ENCODE measurements at regions not wholly inside any gene's neighbourhood (a gene's known extent, or its start where the extent isn't known, plus 50 kb on each side); places are given as distances from the start of the nearest gene placed in this dataset.

DNA sequence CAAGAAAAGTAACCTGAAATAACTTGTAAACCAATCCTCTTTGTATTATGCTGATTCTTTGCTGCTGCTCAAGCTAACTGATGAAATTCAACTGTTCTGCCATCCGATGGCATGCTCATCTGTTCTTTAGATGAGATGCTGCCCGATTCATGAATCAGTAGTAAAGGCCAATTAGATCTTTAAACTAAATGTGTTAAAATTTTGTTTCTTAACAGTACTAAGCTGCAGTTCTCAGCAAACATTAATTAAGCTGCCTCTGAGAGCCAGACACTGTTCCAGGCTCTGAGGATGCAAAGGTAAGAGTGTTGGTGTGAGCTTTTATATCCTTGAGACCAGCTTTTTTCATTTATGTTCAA, 77.0 kb upstream of the NT5E start:
- TF ChIP-seq NFRKB (IDR thresholded peaks at IDR 0.05) (no peak), SP1 (IDR thresholded peaks at IDR 0.05) (no peak), ELF4 (IDR thresholded peaks at IDR 0.05) (no peak), FOXM1 (IDR thresholded peaks at IDR 0.05; ENCODE audit: borderline replicate concordance) (no peak), FOXK2 (IDR thresholded peaks at IDR 0.05) (no peak), ARNT (IDR thresholded peaks at IDR 0.05) (no peak), FOXA1 (IDR thresholded peaks at IDR 0.05) (no peak), ZNF384 (IDR thresholded peaks at IDR 0.05) (no peak), SUZ12 (IDR thresholded peaks at IDR 0.05) (no peak), BHLHE40 (IDR thresholded peaks at IDR 0.05; ENCODE audit: borderline replicate concordance) (no peak), CTBP1 (IDR thresholded peaks at IDR 0.05; ENCODE audit: borderline replicate concordance) (no peak), LEF1 (IDR thresholded peaks at IDR 0.05; ENCODE audit: borderline replicate concordance) (no peak), TARDBP (IDR thresholded peaks at IDR 0.05) (no peak)

Data from HEK293T (cell line).